Gastrocnemius medialis (tissue), 4 donors: ENCODE measurements at regions not wholly inside any gene's neighbourhood (a gene's known extent, or its start where the extent isn't known, plus 50 kb on each side); places are given as distances from the start of the nearest gene placed in this dataset.

Experiments used
- ATAC-seq, 2 donors: fragments of 150-250 bp; one replicate each; pipeline ENCODE4 v1.9.1; 2016
- DNase-seq, 2 donors: peaks; one replicate each; pipeline ENCODE4 v3.0.0-alpha.2; 2019
- H3K27ac ChIP-seq, 4 donors: fragments of 200-600 bp; sonication (generic); 1 replicate in 1 of 4; 2 replicates in 3 of 4; pipeline ENCODE4 v1.5.1; 2016 to 2018; ENCODE audit warnings: mild to moderate bottlenecking in 2 of 4, moderate library complexity in 1 of 4
- H3K27me3 ChIP-seq, 3 donors: fragments of 200-600 bp; sonication (generic) in 2 of 3; 1 replicate in 1 of 3; 2 replicates in 2 of 3; pipeline versions ENCODE4 v1.5.1 to v1.6.0; 2016 to 2019; ENCODE audit warnings: mild to moderate bottlenecking in 1 of 3, moderate library complexity in 1 of 3
- H3K36me3 ChIP-seq, 2 donors: fragments of 200-600 bp; sonication (generic) in 1 of 2; one replicate each; pipeline ENCODE4 v1.5.1; 2017 to 2018
- H3K4me1 ChIP-seq, 2 donors: fragments of 200-600 bp; sonication (generic) in 1 of 2; one replicate each; pipeline ENCODE4 v1.5.1; 2016 to 2017; ENCODE audit warnings: mild to moderate bottlenecking in 2 of 2
- H3K4me3 ChIP-seq, 4 donors: fragments of 200-600 bp; sonication (generic) in 3 of 4; 1 replicate in 1 of 4; 2 replicates in 3 of 4; pipeline ENCODE4 v1.5.1; 2016 to 2019; ENCODE audit warnings: mild to moderate bottlenecking in 2 of 4
- H3K9me3 ChIP-seq, 3 donors: fragments of 200-600 bp; sonication (generic) in 2 of 3; 1 replicate in 1 of 3; 2 replicates in 2 of 3; pipeline ENCODE4 v1.5.1; 2016 to 2019
- POLR2A ChIP-seq, 2 donors: fragments of 450-650 bp; IDR thresholded peaks; one replicate each; pipeline ENCODE4 v1.6.1; 2017; ENCODE audit warnings: antibody characterized with exemption in 2 of 2, mild to moderate bottlenecking in 2 of 2, moderate library complexity in 2 of 2
- in situ Hi-C, 4 donors: fragments of 200-750 bp; cut with MboI; loops; one replicate each; pipeline versions ENCODE4 v1.15.0 to v1.8.0; 2017; ENCODE audit warnings: low sequenced_read_pairs in 4 of 4
- intact Hi-C: fragments of 100-400 bp; cut with DNase I; formaldehyde crosslinking; loops from one replicate; pipeline ENCODE4 v1.15.1; 2023; ENCODE audit warnings: low total_unique reads
- TF ChIP-seq, protein P1 (sequence below), 5 experiments: fragments of 450-650 bp in 3 of 5; fragments of 200-600 bp in 2 of 5; sonication (generic) in 2 of 5; IDR thresholded peaks in 4 of 5; conservative IDR thresholded peaks in 1 of 5; 1 replicate in 4 of 5; 2 replicates in 1 of 5; pipeline ENCODE4 v1.5.1; 2016 to 2019; ENCODE audit warnings: antibody characterized with exemption in 5 of 5, mild to moderate bottlenecking in 3 of 5, moderate library complexity in 3 of 5

DNA sequence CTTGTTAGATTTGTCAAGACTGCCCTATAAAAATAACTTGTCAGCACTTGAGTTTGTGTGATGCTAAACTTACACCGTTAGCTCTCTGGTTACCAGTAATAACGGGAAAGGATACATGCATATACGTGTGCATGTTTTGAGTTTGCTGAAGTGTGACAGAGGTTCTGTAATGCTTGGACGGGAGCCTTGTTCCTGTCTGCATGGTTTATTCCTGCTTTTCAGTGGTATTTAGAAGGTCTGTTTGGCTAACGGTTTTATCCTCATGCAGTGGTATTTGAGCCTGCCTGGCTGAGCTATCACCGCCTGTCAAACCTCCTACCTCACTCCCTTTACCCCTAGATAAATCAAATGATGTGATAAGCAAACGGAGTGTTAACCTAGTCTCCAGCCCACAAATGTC lies 305.6 kb downstream of the GALC start:
- no peaks in the 10 kb centered on the region for H3K36me3 ChIP-seq
- in situ Hi-C loops (no loop called here), intact Hi-C loops (no loop called here)
- no peaks in the 10 kb centered on the region for H3K9me3 ChIP-seq
- ATAC-seq (no peak), DNase-seq (no peak)
- H3K4me3 ChIP-seq = no peak overlapping the region
- H3K27ac ChIP-seq = no peak overlapping the region
- no peaks in the 10 kb centered on the region for H3K27me3 ChIP-seq
- no peaks in the 10 kb centered on the region for H3K4me1 ChIP-seq
- TF ChIP-seq, protein P1, sequence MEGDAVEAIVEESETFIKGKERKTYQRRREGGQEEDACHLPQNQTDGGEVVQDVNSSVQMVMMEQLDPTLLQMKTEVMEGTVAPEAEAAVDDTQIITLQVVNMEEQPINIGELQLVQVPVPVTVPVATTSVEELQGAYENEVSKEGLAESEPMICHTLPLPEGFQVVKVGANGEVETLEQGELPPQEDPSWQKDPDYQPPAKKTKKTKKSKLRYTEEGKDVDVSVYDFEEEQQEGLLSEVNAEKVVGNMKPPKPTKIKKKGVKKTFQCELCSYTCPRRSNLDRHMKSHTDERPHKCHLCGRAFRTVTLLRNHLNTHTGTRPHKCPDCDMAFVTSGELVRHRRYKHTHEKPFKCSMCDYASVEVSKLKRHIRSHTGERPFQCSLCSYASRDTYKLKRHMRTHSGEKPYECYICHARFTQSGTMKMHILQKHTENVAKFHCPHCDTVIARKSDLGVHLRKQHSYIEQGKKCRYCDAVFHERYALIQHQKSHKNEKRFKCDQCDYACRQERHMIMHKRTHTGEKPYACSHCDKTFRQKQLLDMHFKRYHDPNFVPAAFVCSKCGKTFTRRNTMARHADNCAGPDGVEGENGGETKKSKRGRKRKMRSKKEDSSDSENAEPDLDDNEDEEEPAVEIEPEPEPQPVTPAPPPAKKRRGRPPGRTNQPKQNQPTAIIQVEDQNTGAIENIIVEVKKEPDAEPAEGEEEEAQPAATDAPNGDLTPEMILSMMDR (IDR thresholded peaks at IDR 0.05 in 4 of 5, conservative IDR thresholded peaks at IDR 0.05 in 1 of 5) = no peak
- TF ChIP-seq POLR2A (IDR thresholded peaks at IDR 0.05) = no peak

DNA sequence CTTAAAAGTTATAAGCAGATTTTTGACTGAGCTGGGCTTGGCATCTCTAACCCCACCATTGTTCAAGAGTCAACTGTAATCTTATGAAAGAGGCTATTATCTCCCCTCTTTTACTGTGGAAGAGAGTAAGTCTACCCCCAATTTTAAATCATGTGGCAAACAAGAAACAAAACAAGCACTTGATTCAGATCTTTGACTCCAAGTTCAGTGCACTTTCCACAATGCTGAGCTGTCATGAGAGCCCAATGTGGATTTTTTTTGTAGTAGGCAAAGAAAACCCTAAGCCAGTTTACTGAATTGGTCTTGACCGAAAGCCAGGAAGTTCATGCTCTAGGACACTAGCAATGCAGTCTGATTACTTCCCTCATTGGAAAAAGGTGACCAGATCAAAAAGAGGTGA lies 306.2 kb downstream of the GALC start:
- TF ChIP-seq, protein P1 (IDR thresholded peaks at IDR 0.05 in 4 of 5, conservative IDR thresholded peaks at IDR 0.05 in 1 of 5) = no peak
- TF ChIP-seq POLR2A (IDR thresholded peaks at IDR 0.05) = no peak

GRCh38 chr14:87679866-87680265 lies 313.1 kb downstream of the GALC start:
- intact Hi-C loops (no loop called here), in situ Hi-C loops (no loop called here)
- ATAC-seq (no peak), DNase-seq (no peak)
- Histone ChIP-seq H3K4me3 (no peak overlapping the region), H3K9me3 (no peaks in the 10 kb centered on the region), H3K27me3 (no peaks in the 10 kb centered on the region), H3K36me3 (no peaks in the 10 kb centered on the region), H3K4me1 (no peaks in the 10 kb centered on the region), H3K27ac (no peak overlapping the region)
- TF ChIP-seq, protein P1 (IDR thresholded peaks at IDR 0.05 in 4 of 5, conservative IDR thresholded peaks at IDR 0.05 in 1 of 5) = no peak
- no peak for TF ChIP-seq POLR2A (IDR thresholded peaks at IDR 0.05)

More for the DNA sequence above, 306.2 kb downstream of the GALC start:
- ATAC-seq (no peak), DNase-seq (no peak)
- H3K36me3 ChIP-seq = no peaks in the 10 kb centered on the region
- in situ Hi-C loops = no loop called here
- intact Hi-C loops = no loop called here
- H3K27me3 ChIP-seq = no peaks in the 10 kb centered on the region
- H3K9me3 ChIP-seq = no peaks in the 10 kb centered on the region
- no peaks in the 10 kb centered on the region for H3K4me1 ChIP-seq
- H3K27ac ChIP-seq = no peak overlapping the region
- H3K4me3 ChIP-seq = no peak overlapping the region

DNA sequence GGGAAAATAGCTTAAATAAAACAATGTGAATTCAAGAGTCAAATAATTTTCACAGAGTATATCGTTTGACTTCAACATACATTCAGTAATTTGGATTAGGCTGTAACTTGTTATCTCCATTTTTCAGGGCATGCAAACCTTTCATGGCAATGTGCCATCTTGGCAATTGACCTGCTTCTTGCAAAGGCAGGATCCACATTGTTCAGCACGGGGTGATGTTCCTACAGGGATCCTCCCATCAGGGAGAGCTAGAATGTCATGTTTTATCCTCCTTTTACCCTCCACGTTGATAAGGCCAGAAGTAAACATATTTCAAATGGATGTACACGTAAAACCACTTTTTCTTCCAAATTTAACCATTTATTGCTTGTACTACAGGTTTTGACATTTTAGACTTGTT lies 314.4 kb downstream of the GALC start:
- H3K36me3 ChIP-seq = no peaks in the 10 kb centered on the region
- H3K4me3 ChIP-seq = no peak overlapping the region
- intact Hi-C loops = no loop called here
- in situ Hi-C loops = no loop called here
- no peaks in the 10 kb centered on the region for H3K9me3 ChIP-seq
- TF ChIP-seq, protein P1 (IDR thresholded peaks at IDR 0.05 in 4 of 5, conservative IDR thresholded peaks at IDR 0.05 in 1 of 5) = no peak
- TF ChIP-seq POLR2A (IDR thresholded peaks at IDR 0.05) = no peak
- H3K27me3 ChIP-seq = no peaks in the 10 kb centered on the region
- H3K27ac ChIP-seq = no peak overlapping the region
- no peak for DNase-seq
- no peak for ATAC-seq
- H3K4me1 ChIP-seq = no peaks in the 10 kb centered on the region

DNA sequence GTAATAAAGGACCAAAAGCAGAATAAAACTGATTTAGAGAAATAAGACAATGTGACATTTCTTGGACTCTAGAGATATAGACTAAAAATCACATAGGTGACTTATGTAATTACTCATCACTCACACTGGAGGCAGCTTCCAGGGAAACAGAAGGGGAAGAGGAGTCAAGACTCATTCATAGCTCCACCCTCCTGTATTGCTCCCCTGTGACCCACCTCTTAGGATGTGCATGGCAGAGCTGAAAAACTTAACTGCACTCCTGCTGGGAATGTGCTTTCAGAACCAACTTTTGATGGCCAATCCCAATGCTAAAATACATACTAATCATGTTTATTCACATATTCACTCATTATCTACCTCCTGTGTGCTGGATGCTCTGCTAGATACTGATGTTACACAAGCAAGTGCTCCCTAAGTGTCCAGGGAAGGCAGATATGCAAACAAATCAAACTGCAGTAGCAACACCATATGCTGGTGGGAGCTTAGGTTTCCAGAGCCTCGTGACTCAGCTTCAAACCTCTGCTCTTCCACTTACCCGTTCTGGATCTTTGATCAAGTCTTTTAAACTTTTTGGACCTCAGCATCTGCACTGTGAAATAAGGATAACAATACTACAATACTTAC lies 316.1 kb downstream of the GALC start:
- no peak overlapping the region for H3K4me3 ChIP-seq
- no peak for TF ChIP-seq POLR2A (IDR thresholded peaks at IDR 0.05)
- TF ChIP-seq, protein P1 (IDR thresholded peaks at IDR 0.05 in 4 of 5, conservative IDR thresholded peaks at IDR 0.05 in 1 of 5) = no peak
- intact Hi-C loops = no loop called here
- no peak overlapping the region for H3K27ac ChIP-seq
- H3K27me3 ChIP-seq = no peaks in the 10 kb centered on the region
- H3K9me3 ChIP-seq = no peaks in the 10 kb centered on the region
- DNase-seq (no peak), ATAC-seq (no peak)
- H3K36me3 ChIP-seq = no peaks in the 10 kb centered on the region
- in situ Hi-C loops = no loop called here
- no peaks in the 10 kb centered on the region for H3K4me1 ChIP-seq
